ENCODE measurements at regions not wholly inside any gene's neighbourhood (a gene's known extent, or its start where the extent isn't known, plus 50 kb on each side); places are given as distances from the start of the nearest gene placed in this dataset.

DNA sequence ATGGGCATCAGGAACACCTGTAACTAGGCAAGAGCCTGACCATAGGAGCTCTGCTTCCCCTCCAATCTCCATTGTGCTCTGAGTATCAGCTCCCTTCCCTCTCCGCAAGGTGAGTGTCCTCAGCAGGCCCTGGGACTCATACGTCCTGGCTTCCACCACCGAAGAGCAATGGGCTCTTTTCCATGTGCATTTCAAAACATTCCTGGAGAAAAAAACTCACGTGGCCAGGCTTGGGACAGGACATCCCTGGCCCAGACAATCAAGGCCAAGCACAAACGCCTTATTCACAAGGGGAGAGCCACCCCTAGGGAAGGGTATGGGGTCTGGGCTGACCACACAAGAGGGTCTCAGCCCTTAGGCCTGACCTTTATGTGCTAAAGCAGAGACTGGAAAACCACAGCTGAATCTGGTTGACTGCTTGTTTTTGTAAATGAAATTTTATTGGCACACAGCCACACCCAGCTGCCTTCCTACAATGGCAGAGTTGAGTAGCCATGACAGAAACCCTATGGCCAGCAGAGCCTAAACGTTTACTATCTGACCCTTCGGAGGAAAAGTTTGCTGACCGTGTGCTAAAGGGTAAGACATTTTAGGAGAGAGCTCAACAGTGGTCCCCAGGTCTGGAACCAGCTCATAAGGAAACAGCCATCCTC, 175.7 kb upstream of the ARL4C start:
- intact Hi-C loops (cut with DNase I): no loop called here
- DNase-seq (ENCODE audit: low spot score): no peak

DNA sequence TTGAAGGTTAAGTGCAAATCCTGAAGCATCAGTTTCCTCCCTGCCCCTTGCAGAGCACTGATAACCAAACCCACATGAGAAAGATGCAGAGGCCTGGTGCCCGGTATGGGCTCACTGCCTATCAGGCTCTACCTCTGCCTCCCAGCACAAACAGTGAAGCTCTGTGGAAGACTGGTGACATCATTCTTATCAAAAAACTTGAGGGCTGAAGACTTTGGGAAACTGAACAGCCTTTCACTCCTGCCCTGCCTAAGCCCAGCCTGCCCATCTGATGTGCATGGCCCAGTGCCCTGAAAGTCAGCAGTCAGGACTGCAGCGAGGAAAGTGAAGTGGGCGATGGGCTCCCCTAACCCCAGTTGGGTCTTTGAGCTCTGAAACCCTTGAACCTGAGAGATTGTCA, 174.8 kb upstream of the ARL4C start:
- intact Hi-C loops (cut with DNase I): no loop called here

GRCh38 chr2:234671231-234671630, 174.3 kb upstream of the ARL4C start:
- intact Hi-C loops (cut with DNase I): no loop called here

More for the DNA sequence above, 174.8 kb upstream of the ARL4C start:
- DNase-seq (ENCODE audit: low spot score): no peak

DNA sequence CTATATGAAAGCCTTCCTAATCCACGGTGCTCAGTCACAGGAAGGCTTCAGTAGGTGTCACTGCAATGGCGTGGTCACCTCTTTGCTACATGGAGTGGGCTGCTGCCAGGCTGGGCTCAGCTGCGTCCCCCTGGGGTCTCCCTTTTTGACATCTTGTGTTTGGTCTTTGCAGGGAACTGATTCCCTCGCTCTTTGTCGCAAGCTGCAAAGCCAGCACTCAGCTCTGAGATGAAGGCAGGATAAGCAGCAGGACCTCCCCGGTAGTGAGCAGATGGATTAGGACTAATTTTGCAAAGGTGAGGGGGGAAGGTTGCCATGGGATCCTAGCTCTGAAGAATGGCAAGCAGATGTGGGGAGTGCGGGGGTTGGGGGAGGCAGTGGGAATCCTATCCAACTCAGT, 173.9 kb upstream of the ARL4C start:
- DNase-seq (ENCODE audit: low spot score): no peak
- intact Hi-C loops (cut with DNase I): no loop called here

More at GRCh38 chr2:234671231-234671630, 174.3 kb upstream of the ARL4C start:
- DNase-seq (ENCODE audit: low spot score): no peak

DNA sequence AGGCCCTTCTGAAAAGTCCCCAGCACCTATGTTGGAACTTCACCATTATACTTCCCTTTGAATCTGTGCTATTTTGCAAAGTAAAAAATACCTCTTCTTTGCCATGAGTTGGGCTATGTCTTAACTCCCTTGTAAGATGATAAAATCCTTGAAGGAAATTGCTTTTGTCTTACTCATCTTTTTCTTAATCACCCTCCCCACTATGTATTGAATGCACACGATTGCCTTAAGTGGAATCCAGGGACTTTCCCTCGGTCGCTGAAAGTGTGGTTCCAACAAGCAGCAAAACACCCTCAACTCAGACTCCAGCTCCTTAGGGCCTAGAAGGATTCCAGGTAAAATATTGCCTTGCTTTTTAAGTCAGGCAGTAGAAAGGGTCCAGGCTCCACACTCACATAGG, 173.2 kb upstream of the ARL4C start:
- intact Hi-C loops (cut with DNase I): no loop called here

DNA sequence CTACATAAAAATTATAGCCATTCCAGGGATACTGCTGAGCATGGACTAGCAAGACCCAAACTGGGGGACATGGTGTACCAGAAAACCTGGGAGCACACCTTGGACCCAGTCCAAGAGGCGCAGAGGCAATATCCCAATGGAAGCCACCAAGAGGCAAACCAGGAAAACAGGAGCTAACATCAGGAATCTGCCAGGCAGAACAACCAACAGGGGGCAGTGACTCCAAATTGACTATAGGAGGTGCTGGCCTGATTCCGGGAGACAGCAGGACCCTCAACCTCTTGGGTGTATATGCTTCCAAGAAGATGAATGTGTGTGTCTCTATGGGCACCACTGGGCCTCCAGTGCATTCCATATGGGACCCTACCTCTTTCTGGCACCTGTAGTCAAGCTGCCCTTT, 172.7 kb upstream of the ARL4C start:
- intact Hi-C loops (cut with DNase I): no loop called here
- DNase-seq (ENCODE audit: low spot score): no peak

More for the DNA sequence above, 173.2 kb upstream of the ARL4C start:
- DNase-seq (ENCODE audit: low spot score): no peak

GRCh38 chr2:234669001-234669400, 172.1 kb upstream of the ARL4C start:
- no peak for DNase-seq (ENCODE audit: low spot score)
- intact Hi-C loops (cut with DNase I): no loop called here

DNA sequence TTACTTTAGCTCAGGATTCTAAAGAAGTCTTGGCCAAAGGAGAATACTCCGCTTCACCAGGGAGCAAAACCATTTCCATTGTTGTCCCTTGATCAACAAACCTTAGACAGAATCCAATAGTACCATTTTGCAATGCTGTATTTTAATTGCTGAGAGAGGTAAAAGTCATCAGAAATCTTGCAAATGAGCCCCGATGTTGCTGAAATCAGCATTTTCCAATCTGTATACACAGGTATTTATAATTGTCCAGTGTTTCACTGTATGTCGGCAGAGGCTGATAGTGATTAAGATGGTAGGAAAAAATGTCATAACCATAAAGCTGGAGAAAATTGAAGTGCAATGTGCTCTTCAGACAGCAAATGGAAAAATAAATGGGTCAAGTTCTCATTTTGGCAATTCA, 170.0 kb upstream of the ARL4C start:
- DNase-seq (ENCODE audit: low spot score): no peak
- intact Hi-C loops (cut with DNase I): no loop called here

GRCh38 chr2:234665304-234665703, 168.4 kb upstream of the ARL4C start:
- intact Hi-C loops (cut with DNase I): no loop called here
- no peak for DNase-seq (ENCODE audit: low spot score)

GRCh38 chr2:234661849-234662248, 165.0 kb upstream of the ARL4C start:
- no peak for DNase-seq (ENCODE audit: low spot score)
- intact Hi-C loops (cut with DNase I): no loop called here

- intact Hi-C loops (cut with DNase I): no loop called here
- DNase-seq (ENCODE audit: low spot score): no peak
Measured at GRCh38 chr2:234661175-234661574, 164.3 kb upstream of the ARL4C start.

GRCh38 chr2:234655706-234656105, 158.8 kb upstream of the ARL4C start:
- DNase-seq (ENCODE audit: low spot score): no peak
- intact Hi-C loops (cut with DNase I): no loop called here

DNA sequence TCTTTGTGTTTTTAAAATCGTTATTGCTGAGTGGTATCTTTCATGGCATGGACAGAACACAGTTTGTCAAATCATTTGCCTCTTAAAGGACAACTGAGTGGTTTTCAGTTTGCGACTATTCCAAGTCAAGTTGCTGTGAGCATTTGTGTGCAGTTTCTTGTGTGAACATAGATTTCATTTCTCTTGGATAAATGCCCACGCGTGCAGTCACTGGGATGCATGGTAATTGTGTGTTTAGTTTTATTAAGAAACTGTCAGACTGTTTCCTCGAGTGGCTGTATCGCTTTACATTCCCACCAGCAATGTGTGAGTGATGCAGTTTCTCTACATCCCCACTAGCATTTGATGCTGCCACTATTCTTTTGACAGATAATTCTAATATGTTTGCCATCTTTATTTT, 154.0 kb upstream of the ARL4C start:
- intact Hi-C loops (cut with DNase I): no loop called here
- DNase-seq (ENCODE audit: low spot score): no peak

- intact Hi-C loops (cut with DNase I): no loop called here
Measured at GRCh38 chr2:234649951-234650350, 153.1 kb upstream of the ARL4C start.

GRCh38 chr2:234643407-234643806, 146.5 kb upstream of the ARL4C start:
- intact Hi-C loops (cut with DNase I): no loop called here
- no peak for DNase-seq (ENCODE audit: low spot score)

More at GRCh38 chr2:234649951-234650350, 153.1 kb upstream of the ARL4C start:
- DNase-seq (ENCODE audit: low spot score): no peak

GRCh38 chr2:234641086-234641485, 144.2 kb upstream of the ARL4C start:
- no peak for DNase-seq (ENCODE audit: low spot score)
- intact Hi-C loops (cut with DNase I): no loop called here

GRCh38 chr2:234640657-234641056, 143.8 kb upstream of the ARL4C start:
- intact Hi-C loops (cut with DNase I): no loop called here
- DNase-seq (ENCODE audit: low spot score): no peak

DNA sequence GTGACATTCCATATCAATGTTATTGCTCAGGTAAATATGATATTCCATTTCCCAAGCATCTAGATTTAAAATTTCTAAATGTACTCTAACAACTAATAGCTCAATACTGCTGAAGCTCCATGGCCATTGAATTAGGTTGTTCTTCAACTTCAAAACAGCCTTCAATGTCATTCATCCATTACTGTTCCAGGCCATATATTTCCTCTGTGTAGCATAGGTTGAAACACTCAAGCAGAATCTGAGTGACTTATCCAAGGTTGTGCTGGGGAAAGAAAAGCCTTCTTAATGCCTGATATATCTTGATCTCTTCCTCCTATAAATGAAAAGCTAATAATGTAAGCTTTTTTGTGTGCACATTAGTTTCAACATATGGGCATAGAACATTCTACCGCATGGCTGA, 142.1 kb upstream of the ARL4C start:
- DNase-seq (ENCODE audit: low spot score): no peak
- intact Hi-C loops (cut with DNase I): no loop called here

DNA sequence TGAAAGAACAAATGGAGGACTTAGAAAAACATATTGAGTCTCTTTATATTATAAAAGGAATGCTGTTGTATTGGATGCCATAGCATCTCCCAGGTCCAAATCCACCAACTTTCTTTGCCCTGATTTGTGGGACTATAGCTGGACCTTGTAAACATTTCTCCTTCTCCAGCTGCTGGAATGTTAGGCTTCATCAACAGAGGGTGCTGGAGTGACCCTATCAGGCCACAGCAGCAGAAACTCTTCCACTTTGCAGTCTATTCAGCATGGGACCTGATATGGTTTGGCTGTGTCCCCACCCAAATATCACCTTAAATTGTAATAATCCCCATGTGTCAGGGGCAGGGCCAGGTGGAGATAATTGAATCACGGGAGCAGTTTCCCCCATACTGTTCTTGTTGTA, 138.4 kb upstream of the ARL4C start:
- no peak for DNase-seq (ENCODE audit: low spot score)
- intact Hi-C loops (cut with DNase I): no loop called here

DNA sequence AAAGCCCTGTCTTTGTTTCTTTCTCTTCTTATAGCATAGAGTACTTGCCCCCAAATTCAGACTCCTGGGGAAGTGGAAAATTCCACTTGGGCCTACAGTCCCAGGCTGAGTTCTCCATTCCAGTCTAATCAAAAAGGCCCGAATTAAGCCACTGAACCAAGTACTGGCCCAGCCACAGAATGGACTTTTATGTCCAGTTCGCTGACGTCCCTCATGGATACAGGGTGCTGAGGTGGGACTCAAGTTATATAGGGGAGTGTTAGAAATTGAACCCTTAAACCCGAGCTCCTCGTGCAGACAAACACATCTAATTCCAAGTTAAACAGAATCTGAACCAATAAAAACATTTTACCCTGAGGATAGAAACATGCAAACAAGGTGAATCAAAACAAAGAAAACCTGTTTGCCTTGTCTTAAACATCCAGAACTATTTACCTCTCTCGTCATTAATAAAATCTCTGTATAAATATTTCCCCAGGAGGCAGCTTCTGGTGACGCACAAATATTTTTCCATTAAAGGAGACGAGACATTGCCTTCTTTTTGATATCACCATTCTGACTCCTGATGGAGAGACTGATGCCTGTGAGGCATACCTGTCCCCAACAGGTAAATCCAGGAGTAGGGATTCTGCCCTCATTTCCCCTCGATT, 136.8 kb upstream of the ARL4C start:
- intact Hi-C loops (cut with DNase I): no loop called here
- DNase-seq (ENCODE audit: low spot score): no peak

GRCh38 chr2:234632527-234633391, 135.9 kb upstream of the ARL4C start:
- intact Hi-C loops (cut with DNase I): no loop called here
- DNase-seq (ENCODE audit: low spot score): no peak

Measured in cardiac septum (tissue), 1 donor.